HG03103 (cell line): ENCODE measurements at regions not wholly inside any gene's neighbourhood (a gene's known extent, or its start where the extent isn't known, plus 50 kb on each side); places are given as distances from the start of the nearest gene placed in this dataset.

ENCODE experiments used
- ATAC-seq: cut with Tn5 transposase; IDR thresholded peaks from one replicate; pipeline ENCODE4 v1.9.1; 2021; ENCODE audit warnings: low read depth; ENCODE audit not compliant: unreplicated experiment

GRCh38 chr22:47376901-47377505 is 614.6 kb downstream of the TBC1D22A start:
- ATAC-seq, result no peak

- no peak for ATAC-seq
Measured at GRCh38 chr22:47376322-47376700, 613.9 kb downstream of the TBC1D22A start.

GRCh38 chr22:47375621-47376321 is 613.3 kb downstream of the TBC1D22A start:
- ATAC-seq, result no peak

- no peak for ATAC-seq
Measured at GRCh38 chr22:47374901-47375575, 612.6 kb downstream of the TBC1D22A start.

- ATAC-seq, result no peak
Measured at GRCh38 chr22:47374273-47374771, 611.9 kb downstream of the TBC1D22A start.

- no peak for ATAC-seq
Measured at GRCh38 chr22:47373648-47374272, 611.3 kb downstream of the TBC1D22A start.

- no peak for ATAC-seq
Measured at GRCh38 chr22:47372596-47373385, 610.3 kb downstream of the TBC1D22A start.

GRCh38 chr22:47372111-47372581 is 609.7 kb downstream of the TBC1D22A start:
- ATAC-seq, result no peak

- ATAC-seq, result no peak
Measured at GRCh38 chr22:47371263-47372090, 609.0 kb downstream of the TBC1D22A start.

- ATAC-seq, result no peak
Measured at GRCh38 chr22:47370448-47371262, 608.2 kb downstream of the TBC1D22A start.

GRCh38 chr22:47369431-47370015 is 607.1 kb downstream of the TBC1D22A start:
- no peak for ATAC-seq

GRCh38 chr22:47369020-47369419 is 606.6 kb downstream of the TBC1D22A start:
- no peak for ATAC-seq

GRCh38 chr22:47367993-47368945 is 605.8 kb downstream of the TBC1D22A start:
- no peak for ATAC-seq

GRCh38 chr22:47367107-47367690 is 604.7 kb downstream of the TBC1D22A start:
- ATAC-seq, result no peak

- ATAC-seq, result no peak
Measured at GRCh38 chr22:47366026-47366767, 603.7 kb downstream of the TBC1D22A start.

GRCh38 chr22:47361247-47361646 is 598.8 kb downstream of the TBC1D22A start:
- ATAC-seq, result no peak
